K562 (cell line): ENCODE measurements at regions not wholly inside any gene's neighbourhood (a gene's known extent, or its start where the extent isn't known, plus 50 kb on each side); places are given as distances from the start of the nearest gene placed in this dataset.

Source experiments
- ATAC-seq: fragments of 200-7000 bp; cut with Tn5 transposase; 3 replicates; pipeline ENCODE4 v1.9.1; 2020; ENCODE audit warnings: moderate library complexity
- BruUV-seq: library from RNA; stranded (reverse); fragments of 400-500 nt; replicated peaks from 2 replicates; lab custom pipeline; 2021; lab: Mats Ljungman, UMichigan
- CTCF ChIA-PET: fragments of 300-600 bp; formaldehyde crosslinking; extraction: SDS; loops from one replicate; lab custom pipeline; 2021; ENCODE audit warnings: low intra/inter-chr PET ratio; lab: Yijun Ruan, JAX
- POLR2A ChIA-PET: fragments of 300-600, 350-650 bp; sonication (Branson Sonifier 250); formaldehyde crosslinking; extraction: SDS; loops from one replicate; lab custom pipeline; 2021; ENCODE audit warnings: antibody characterized with exemption, inconsistent platforms; lab: Yijun Ruan, JAX
- DNase-seq, 4 experiments: peaks; one replicate each; pipeline versions ENCODE4 v3.0.0 to v3.0.0-alpha.2; 2011 to 2018; ENCODE audit warnings: low spot score in 3 of 4, mixed read lengths in 3 of 4; ENCODE audit errors: extremely low read depth in 1 of 4
- FAIRE-seq: peaks from 2 replicates; lab custom pipeline; 2011; peaks lifted over from hg19 to GRCh38; lab: Jason Lieb, UNC
- H2AFZ ChIP-seq: 2 replicates; pipeline ENCODE4 v1.6.0; 2011; ENCODE audit warnings: low read depth, low read length, control low read depth, inconsistent platforms
- H3K27ac ChIP-seq: fragments of 200-600 bp; 3 replicates; pipeline ENCODE4 v1.8.0; 2011; ENCODE audit warnings: low read depth, mild to moderate bottlenecking, control low read depth, inconsistent platforms, low read length, moderate library complexity, mixed read lengths; ENCODE audit errors: extremely low read depth
- H3K27me3 ChIP-seq, 2 experiments: fragments of 300-600 bp in 1 of 2; 2 replicates in 1 of 2; 3 replicates in 1 of 2; pipeline versions ENCODE4 v1.6.0 to v1.8.0; 2011; ENCODE audit warnings: inconsistent platforms in 2 of 2, low read length in 2 of 2, mild to moderate bottlenecking in 1 of 2, mixed read lengths in 1 of 2, moderate library complexity in 1 of 2; ENCODE audit not compliant: control insufficient read depth in 2 of 2, insufficient read depth in 2 of 2
- H3K36me3 ChIP-seq: fragments of 300-600 bp; 3 replicates; pipeline ENCODE4 v1.8.0; 2011; ENCODE audit warnings: mild to moderate bottlenecking, low read length, inconsistent platforms; ENCODE audit not compliant: control insufficient read depth, insufficient read depth
- H3K4me1 ChIP-seq, 2 experiments: fragments of 200-600 bp in 1 of 2; replicated peaks in 1 of 2; 2 replicates in 1 of 2; 3 replicates in 1 of 2; pipeline versions ENCODE4 v1.5.1 to v1.8.0; 2011; ENCODE audit warnings: inconsistent platforms in 2 of 2, low read length in 2 of 2, mild to moderate bottlenecking in 1 of 2, mixed read lengths in 1 of 2, moderate library complexity in 1 of 2; ENCODE audit not compliant: control insufficient read depth in 2 of 2, insufficient read depth in 2 of 2
- H3K4me2 ChIP-seq: 2 replicates; pipeline ENCODE4 v1.6.1; 2011; ENCODE audit warnings: low read length, control low read depth, inconsistent platforms, mixed read lengths; ENCODE audit not compliant: insufficient read depth
- H3K4me3 ChIP-seq: fragments of 200-600 bp; sonication (generic), shearing (Covaris generic); 2 replicates; pipeline ENCODE4 v1.5.1; 2016; ENCODE audit warnings: control low read depth, inconsistent platforms
- H3K79me2 ChIP-seq: fragments of 200-600 bp; 3 replicates; pipeline ENCODE4 v1.8.0; 2011; ENCODE audit warnings: low read length, inconsistent platforms; ENCODE audit not compliant: control insufficient read depth, insufficient read depth
- H3K9ac ChIP-seq, 2 experiments: 2 replicates each; pipeline versions ENCODE4 v1.6.0 to v1.6.1; 2011; ENCODE audit warnings: low read depth in 2 of 2, low read length in 2 of 2, control low read depth in 1 of 2, inconsistent platforms in 1 of 2, mild to moderate bottlenecking in 1 of 2, mixed read lengths in 1 of 2; ENCODE audit not compliant: insufficient read depth in 1 of 2
- H3K9me1 ChIP-seq: one replicate; pipeline ENCODE4 v1.6.0; 2011; ENCODE audit warnings: inconsistent platforms, mild to moderate bottlenecking, low read length, moderate library complexity; ENCODE audit not compliant: control insufficient read depth, insufficient read depth
- H3K9me3 ChIP-seq: replicated peaks from 2 replicates; pipeline ENCODE4 v1.5.1; 2011; ENCODE audit warnings: low read depth, low read length, inconsistent platforms; ENCODE audit not compliant: control insufficient read depth, insufficient read depth
- H4K20me1 ChIP-seq: replicated peaks from 2 replicates; pipeline ENCODE4 v1.6.1; 2011; ENCODE audit warnings: low read length, inconsistent platforms, mixed read lengths; ENCODE audit not compliant: control insufficient read depth, insufficient read depth
- AFF4 ChIP-seq: sonication (generic); formaldehyde crosslinking; IDR thresholded peaks from 2 replicates; pipeline ENCODE4 v1.8.0; 2023; ENCODE audit warnings: mild to moderate bottlenecking, missing genetic modification reagents
- CBX3 ChIP-seq, 2 experiments: IDR thresholded peaks; 1 replicate in 1 of 2; 2 replicates in 1 of 2; pipeline ENCODE4 v1.6.1; 2012; ENCODE audit warnings: inconsistent platforms in 2 of 2, low read length in 2 of 2, borderline replicate concordance in 1 of 2, control low read depth in 1 of 2
- DMBX1 ChIP-seq: fragments of 250-450 bp; sonication (Bioruptor Pico); IDR thresholded peaks from 2 replicates; pipeline ENCODE4 v1.8.0; 2022; ENCODE audit warnings: inconsistent platforms, mild to moderate bottlenecking, moderate library complexity, borderline replicate concordance
- EP300 ChIP-seq: IDR thresholded peaks from 2 replicates; pipeline ENCODE4 v1.6.1; 2012; ENCODE audit warnings: low read length, improper control_type of control experiment
- ESRRB ChIP-seq: fragments of 250-450 bp; sonication (Bioruptor Pico); IDR thresholded peaks from 2 replicates; pipeline ENCODE4 v1.5.0; 2020; ENCODE audit warnings: mild to moderate bottlenecking, moderate library complexity, borderline replicate concordance
- GATA2 ChIP-seq: sonication (generic); formaldehyde crosslinking; IDR thresholded peaks from 2 replicates; pipeline ENCODE4 v1.4.0; 2020; ENCODE audit warnings: mild to moderate bottlenecking, missing genetic modification reagents
- ILF3 ChIP-seq: fragments of 450-650 bp; IDR thresholded peaks from 2 replicates; pipeline ENCODE4 v1.6.1; 2018; ENCODE audit warnings: antibody characterized with exemption, mild to moderate bottlenecking, moderate library complexity, borderline replicate concordance
- MTA3 ChIP-seq: fragments of 450-650 bp; formaldehyde crosslinking; IDR thresholded peaks from 2 replicates; pipeline ENCODE4 v1.6.1; 2017; ENCODE audit warnings: mild to moderate bottlenecking, borderline replicate concordance
- PKNOX1 ChIP-seq: fragments of 450-650 bp; IDR thresholded peaks from 2 replicates; pipeline ENCODE4 v1.6.1; 2016
- PRMT5 ChIP-seq: sonication (generic); formaldehyde crosslinking; IDR thresholded peaks from 2 replicates; pipeline ENCODE4 v1.5.0; 2020; ENCODE audit warnings: missing genetic modification reagents
- RAD21 ChIP-seq, 2 experiments: fragments of 250-450 bp in 1 of 2; fragments of 450-650 bp in 1 of 2; sonication (Bioruptor Pico) in 1 of 2; formaldehyde crosslinking in 1 of 2; IDR thresholded peaks in 1 of 2; conservative IDR thresholded peaks in 1 of 2; 2 replicates each; pipeline versions ENCODE4 v1.4.0 to v1.8.0; 2020 to 2022; ENCODE audit warnings: mild to moderate bottlenecking in 2 of 2, moderate library complexity in 1 of 2
- RCOR1 ChIP-seq, 2 experiments: IDR thresholded peaks; 2 replicates each; pipeline ENCODE4 v1.6.1; 2012; ENCODE audit warnings: low read depth in 2 of 2, low read length in 2 of 2, borderline replicate concordance in 1 of 2, improper control_type of control experiment in 1 of 2
- SMAD4 ChIP-seq: fragments of 250-450 bp; sonication (Bioruptor Pico); conservative IDR thresholded peaks from 2 replicates; pipeline ENCODE4 v1.8.0; 2021; ENCODE audit warnings: inconsistent platforms, mild to moderate bottlenecking, moderate library complexity
- SOX6 ChIP-seq: fragments of 450-650 bp; IDR thresholded peaks from 2 replicates; pipeline ENCODE4 v1.6.1; 2014; ENCODE audit warnings: mild to moderate bottlenecking
- TBL1XR1 ChIP-seq, 2 experiments: IDR thresholded peaks; 2 replicates each; pipeline ENCODE4 v1.6.1; 2012; ENCODE audit warnings: improper control_type of control experiment in 2 of 2, low read length in 2 of 2, mild to moderate bottlenecking in 1 of 2
- TRIM24 ChIP-seq, 2 experiments: fragments of 450-650 bp; IDR thresholded peaks; 2 replicates each; pipeline ENCODE4 v1.6.1; 2016
- ZFX ChIP-seq: sonication (generic); formaldehyde crosslinking; IDR thresholded peaks from 2 replicates; pipeline ENCODE4 v1.8.0; 2022; ENCODE audit warnings: mild to moderate bottlenecking, missing genetic modification reagents, moderate library complexity
- ZNF311 ChIP-seq: fragments of 250-450 bp; sonication (Bioruptor Pico); IDR thresholded peaks from 2 replicates; pipeline ENCODE4 v1.4.0; 2020; ENCODE audit warnings: mild to moderate bottlenecking, moderate library complexity
- WGBS: fragments of 100-300 bp; shearing (Covaris generic); methylation state at CpG from one replicate; pipeline ENCODE4 v1.1.6; 2016; ENCODE audit warnings: low coverage, mixed read lengths; ENCODE audit not compliant: insufficient coverage; ENCODE audit errors: missing lambda C conversion rate; 5-methylcytosine and 5-hydroxymethylcytosine counted together
- in situ Hi-C: fragments of 300-500 bp; cut with MboI; formaldehyde crosslinking; loops from 4 replicates; pipeline ENCODE4 v1.15.0; 2018; ENCODE audit warnings: inconsistent platforms, mixed read lengths
- intact Hi-C: fragments of 100-400 bp; cut with micrococcal nuclease; formaldehyde crosslinking; loops from 2 replicates; pipeline ENCODE4 v1.14.2; 2022

- Histone ChIP-seq H3K36me3 (no peaks in the 10 kb centered on the region), H3K79me2 (peaks cover 40% of the 10 kb centered on the region), H3K4me3 (peak overlapping the region; percentile 31), H3K4me2 (peak overlapping the region; percentile 86), H3K27me3 (no peaks in the 10 kb centered on the region), H3K4me1 (peaks cover 27 to 80% of the 10 kb centered on the region in 2 experiments), H3K9ac (peak overlapping the region in 1 of 2 experiments; percentile 87; a peak in 2 of 4 replicates), H2AFZ (peak overlapping the region; percentile 71), H3K9me3 (0 out of 2 replicates have a peak, but pooled peaks cover 3% of the 10 kb centered on the region), H3K9me1 (no peaks in the 10 kb centered on the region), H4K20me1 (no peaks in the 10 kb centered on the region), H3K27ac (peak overlapping the region; percentile 93)
- 9% methylated on average over 3 of the region's 3 CpGs for WGBS
- DNase-seq (peak in 2 of 4 experiments; percentile 39 to 67), ATAC-seq (no peak), FAIRE-seq (no peak)
- CTCF ChIA-PET: no interaction called here
- POLR2A ChIA-PET: interaction anchor here (0.7 to 6.7 kb wide), 7 partner anchors 11 to 270 kb away, joined by 3 to 65 read pairs (median 3); partner anchors contain the start of gene WDR1
- no TSS peak for BruUV-seq
- in situ Hi-C loops (loop anchor here (25.0 kb wide), 1 partner anchor 1241 kb away; no protein-coding TSS in a partner anchor), intact Hi-C loops (loop anchor here (5.0 kb wide), 1 partner anchor 286 kb away; the partner anchor contains the start of gene ZNF518B)
- 0 out of 4 replicates have a peak, but pooled peaks of 1 of the 2 experiments have one; percentile 52 for TF ChIP-seq TBL1XR1 (IDR thresholded peaks at IDR 0.05; ENCODE audit: low read length in 2 of 2)
- TF ChIP-seq SOX6: peak; percentile 75
- no peak for TF ChIP-seq ESRRB (CRISPR knock-in tag)
- 0 out of 4 replicates have a peak, but pooled peaks of 1 of the 2 experiments have one; percentile 4 for TF ChIP-seq RAD21 (CRISPR knock-in tag; conservative IDR thresholded peaks at IDR 0.05 in 1 of 2, IDR thresholded peaks at IDR 0.05 in 1 of 2)
- TF ChIP-seq SMAD4: 0 out of 2 replicates have a peak, but pooled peaks have one; percentile 52
- no peak for TF ChIP-seq ZFX (CRISPR knock-in tag)
- TF ChIP-seq MTA3: peak; percentile 81; the same call in 1 of the 2 replicates
- 0 out of 3 replicates have a peak, but pooled peaks of 1 of the 2 experiments have one; percentile 17 for TF ChIP-seq CBX3 (IDR thresholded peaks at IDR 0.05; ENCODE audit: borderline replicate concordance in 1 of 2, low read length in 2 of 2)
- no peak for TF ChIP-seq ILF3
- no peak for TF ChIP-seq AFF4
- peak in 1 of 2 experiments; percentile 27; a peak in 1 of 4 replicates for TF ChIP-seq RCOR1 (IDR thresholded peaks at IDR 0.05; ENCODE audit: borderline replicate concordance in 1 of 2, low read depth in 2 of 2, low read length in 2 of 2)
- TF ChIP-seq TRIM24 (IDR thresholded peaks at IDR 0.05): peak; percentile 9 to 53; a peak in 2 of 4 replicates
- peak; percentile 58 for TF ChIP-seq PKNOX1
- 0 out of 2 replicates have a peak, but pooled peaks have one; percentile 28 for TF ChIP-seq ZNF311
- TF ChIP-seq PRMT5 (CRISPR knock-in tag): no peak
- no peak; the same call in 1 of the 2 replicates for TF ChIP-seq DMBX1 (CRISPR knock-in tag)
- TF ChIP-seq EP300: peak; percentile 67
- 0 out of 2 replicates have a peak, but pooled peaks have one; percentile 22 for TF ChIP-seq GATA2 (CRISPR knock-in tag)
Measured at GRCh38 chr4:10171055-10171454, 54.5 kb upstream of the WDR1 start.
